Spleen (tissue), 11 donors: ENCODE measurements at regions not wholly inside any gene's neighbourhood (a gene's known extent, or its start where the extent isn't known, plus 50 kb on each side); places are given as distances from the start of the nearest gene placed in this dataset.

Experiments
- DNase-seq: peaks from one replicate; pipeline ENCODE4 v3.0.0-alpha.2; 2020
- H3K27ac ChIP-seq, 8 donors: fragments of 200-600 bp; sonication (generic) in 7 of 8; 1 replicate in 4 of 8; 2 replicates in 4 of 8; pipeline versions ENCODE4 v1.5.0 to v1.8.0; 2016 to 2021; ENCODE audit warnings: inconsistent platforms in 4 of 8, mild to moderate bottlenecking in 4 of 8, moderate library complexity in 1 of 8
- H3K27me3 ChIP-seq, 7 donors: fragments of 200-600 bp; sonication (generic) in 6 of 7; replicated peaks in 1 of 7; 1 replicate in 4 of 7; 2 replicates in 3 of 7; pipeline versions ENCODE4 v1.5.0 to v1.8.0; 2016 to 2021; ENCODE audit warnings: inconsistent platforms in 3 of 7, mild to moderate bottlenecking in 1 of 7
- H3K36me3 ChIP-seq, 6 donors: fragments of 200-600 bp; sonication (generic) in 5 of 6; 1 replicate in 4 of 6; 2 replicates in 2 of 6; pipeline versions ENCODE4 v1.5.0 to v1.8.0; 2016 to 2021; ENCODE audit warnings: inconsistent platforms in 2 of 6
- H3K4me1 ChIP-seq, 6 donors: fragments of 200-600 bp; sonication (generic) in 5 of 6; 1 replicate in 3 of 6; 2 replicates in 3 of 6; pipeline versions ENCODE4 v1.5.0 to v1.8.0; 2016 to 2021; ENCODE audit warnings: inconsistent platforms in 3 of 6
- H3K4me3 ChIP-seq, 8 donors: fragments of 200-600 bp; sonication (generic) in 7 of 8; 1 replicate in 4 of 8; 2 replicates in 4 of 8; pipeline versions ENCODE4 v1.5.0 to v1.8.0; 2016 to 2021; ENCODE audit warnings: inconsistent platforms in 4 of 8, mild to moderate bottlenecking in 4 of 8, moderate library complexity in 2 of 8
- H3K9me3 ChIP-seq, 8 donors: fragments of 200-600 bp; sonication (generic) in 7 of 8; 1 replicate in 4 of 8; 2 replicates in 4 of 8; pipeline versions ENCODE4 v1.5.0 to v1.8.0; 2016 to 2021; ENCODE audit warnings: inconsistent platforms in 4 of 8
- CTCF ChIP-seq, 11 experiments: fragments of 200-600 bp in 7 of 11; fragments of 450-650 bp in 4 of 11; sonication (generic) in 4 of 11; IDR thresholded peaks in 8 of 11; conservative IDR thresholded peaks in 3 of 11; 1 replicate in 7 of 11; 2 replicates in 4 of 11; pipeline versions ENCODE4 v1.4.0 to v1.8.0; 2016 to 2021; ENCODE audit warnings: antibody characterized with exemption in 11 of 11, inconsistent platforms in 4 of 11, mild to moderate bottlenecking in 1 of 11
- POLR2A ChIP-seq, 3 donors: fragments of 450-650 bp; IDR thresholded peaks; one replicate each; pipeline ENCODE4 v1.5.1; 2017; ENCODE audit warnings: antibody characterized with exemption in 3 of 3, mild to moderate bottlenecking in 1 of 3
- POLR2AphosphoS5 ChIP-seq, 3 donors: sonication (generic); formaldehyde crosslinking; IDR thresholded peaks; one replicate each; pipeline ENCODE4 v1.5.1; 2017; ENCODE audit warnings: antibody characterized with exemption in 3 of 3
- WGBS, 5 donors: extraction: QIAGEN DNeasy Blood & Tissue Kit in 3 of 5; methylation state at CpG; one replicate each; pipeline versions ENCODE4 v1.1.5 to v1.1.7; 2013 to 2018; 5-methylcytosine and 5-hydroxymethylcytosine counted together
- intact Hi-C: fragments of 100-400 bp; cut with DNase I; formaldehyde crosslinking; loops from one replicate; pipeline ENCODE4 v1.15.0; 2023; ENCODE audit warnings: low total_unique reads
- donor health status: healthy with polysubstance abuse.
- donor health status: DM: no; HTN: no; CAD: no; lungs with moderate emphysema.
- donor health status: DM: no; HTN: no; CAD: no.
- donor health status: Bipolar disorder and iron deficiency.
- donor health status: healthy.
- donor health status: DM: no; HTN: no; CAD: no.
- donor health status: DM: yes; HTN: yes; CAD: no.

GRCh38 chr6:1200409-1201101 is 111.3 kb upstream of the FOXQ1 start:
- DNase-seq: no peak
- Histone ChIP-seq H3K4me3 (no peak overlapping the region), H3K4me1 (no peaks in the 10 kb centered on the region), H3K9me3 (peaks cover 0 to 11% (median 2%) of the 10 kb centered on the region in 8 donors), H3K27ac (no peak overlapping the region), H3K27me3 (peaks cover 0 to 5% (median 0%) of the 10 kb centered on the region in 7 donors), H3K36me3 (no peaks in the 10 kb centered on the region)
- intact Hi-C loops: no loop called here
- TF ChIP-seq POLR2AphosphoS5 (IDR thresholded peaks at IDR 0.05): no peak
- TF ChIP-seq POLR2A (IDR thresholded peaks at IDR 0.05): no peak
- no peak for TF ChIP-seq CTCF (IDR thresholded peaks at IDR 0.05 in 8 of 11, conservative IDR thresholded peaks at IDR 0.05 in 3 of 11)
- 86 to 93% (median 90%) methylated on average over 15 of the region's 15 CpGs for WGBS, 5 donors

GRCh38 chr6:1200081-1200408 is 111.9 kb upstream of the FOXQ1 start:
- H3K9me3 ChIP-seq: peaks cover 0 to 16% (median 7%) of the 10 kb centered on the region in 8 donors
- no peaks in the 10 kb centered on the region for H3K36me3 ChIP-seq
- H3K27me3 ChIP-seq: peaks cover 0 to 5% (median 0%) of the 10 kb centered on the region in 7 donors
- 80 to 96% (median 89%) methylated on average over 2 of the region's 2 CpGs for WGBS, 5 donors
- no peak overlapping the region for H3K4me3 ChIP-seq
- DNase-seq: no peak
- no peak overlapping the region for H3K27ac ChIP-seq
- no peaks in the 10 kb centered on the region for H3K4me1 ChIP-seq
- intact Hi-C loops: no loop called here
- no peak for TF ChIP-seq CTCF (IDR thresholded peaks at IDR 0.05 in 8 of 11, conservative IDR thresholded peaks at IDR 0.05 in 3 of 11)
- TF ChIP-seq POLR2AphosphoS5 (IDR thresholded peaks at IDR 0.05): no peak
- TF ChIP-seq POLR2A (IDR thresholded peaks at IDR 0.05): no peak

GRCh38 chr6:1197309-1197708 is 114.6 kb upstream of the FOXQ1 start:
- H3K4me3 ChIP-seq: no peak overlapping the region
- no peaks in the 10 kb centered on the region for H3K36me3 ChIP-seq
- no peak for TF ChIP-seq POLR2AphosphoS5 (IDR thresholded peaks at IDR 0.05)
- 79 to 85% (median 80%) methylated on average over 3 of the region's 3 CpGs for WGBS, 5 donors
- H3K4me1 ChIP-seq: no peaks in the 10 kb centered on the region
- H3K9me3 ChIP-seq: peaks cover 0 to 26% (median 17%) of the 10 kb centered on the region in 8 donors
- H3K27me3 ChIP-seq: no peaks in the 10 kb centered on the region
- DNase-seq: no peak
- intact Hi-C loops: no loop called here
- no peak overlapping the region for H3K27ac ChIP-seq

GRCh38 chr6:1191141-1191630 is 120.7 kb upstream of the FOXQ1 start:
- no peaks in the 10 kb centered on the region for H3K4me1 ChIP-seq
- intact Hi-C loops: no loop called here
- WGBS, 5 donors: 88 to 94% (median 90%) methylated on average over 11 of the region's 11 CpGs

More at GRCh38 chr6:1191141-1191630, 120.7 kb upstream of the FOXQ1 start:
- H3K4me3 ChIP-seq: no peak overlapping the region
- H3K9me3 ChIP-seq: peaks cover 0 to 21% (median 17%) of the 10 kb centered on the region in 8 donors
- no peak overlapping the region for H3K27ac ChIP-seq
- H3K36me3 ChIP-seq: no peaks in the 10 kb centered on the region
- TF ChIP-seq POLR2A (IDR thresholded peaks at IDR 0.05) (no peak), CTCF (IDR thresholded peaks at IDR 0.05 in 8 of 11, conservative IDR thresholded peaks at IDR 0.05 in 3 of 11) (no peak), POLR2AphosphoS5 (IDR thresholded peaks at IDR 0.05) (no peak)
- DNase-seq: no peak
- H3K27me3 ChIP-seq: peaks cover 0 to 15% (median 0%) of the 10 kb centered on the region in 7 donors
